Neuronal stem cell (in vitro differentiated cells): ENCODE measurements at regions not wholly inside any gene's neighbourhood (a gene's known extent, or its start where the extent isn't known, plus 50 kb on each side); places are given as distances from the start of the nearest gene placed in this dataset.
"Not testable (repeated sequence)": the region's sequence is repeated elsewhere in the genome, so short reads cannot be mapped to it uniquely, and the experiment has no call there.

Experiments used
- DNase-seq: peaks from one replicate; pipeline ENCODE4 v3.0.0-alpha.2; 2013; ENCODE audit warnings: low spot score
- H2AFZ ChIP-seq: one replicate; pipeline ENCODE4 v1.6.1; 2013; ENCODE audit warnings: mild to moderate bottlenecking, low read length, inconsistent platforms
- H2AK5ac ChIP-seq: 2 replicates; pipeline ENCODE4 v1.6.1; 2013; ENCODE audit warnings: low read depth, mild to moderate bottlenecking, inconsistent platforms, low read length, moderate library complexity, mixed read lengths
- H2BK120ac ChIP-seq: 2 replicates; pipeline ENCODE4 v1.6.1; 2013; ENCODE audit warnings: low read depth, mild to moderate bottlenecking, inconsistent platforms, low read length, moderate library complexity, mixed read lengths
- H2BK12ac ChIP-seq: one replicate; pipeline ENCODE4 v1.6.1; 2013; ENCODE audit warnings: low read length, inconsistent platforms
- H2BK15ac ChIP-seq: 2 replicates; pipeline ENCODE4 v1.6.1; 2013; ENCODE audit warnings: mild to moderate bottlenecking, low read length, inconsistent platforms, mixed read lengths
- H2BK5ac ChIP-seq: one replicate; pipeline ENCODE4 v1.6.1; 2013; ENCODE audit warnings: inconsistent platforms, mild to moderate bottlenecking, low read length, moderate library complexity
- H3K14ac ChIP-seq: one replicate; pipeline ENCODE4 v1.6.1; 2013; ENCODE audit warnings: low read length, inconsistent platforms
- H3K18ac ChIP-seq: 2 replicates; pipeline ENCODE4 v1.6.1; 2013; ENCODE audit warnings: low read length, inconsistent platforms
- H3K23ac ChIP-seq: 2 replicates; pipeline ENCODE4 v1.6.1; 2013; ENCODE audit warnings: low read depth, mild to moderate bottlenecking, mixed read lengths, low read length, inconsistent platforms; ENCODE audit not compliant: poor library complexity
- H3K27ac ChIP-seq: replicated peaks from 3 replicates; pipeline ENCODE4 v1.5.1; 2013; ENCODE audit warnings: low read length, inconsistent platforms
- H3K27me3 ChIP-seq, 3 experiments: 2 replicates each; pipeline ENCODE4 v1.6.1; 2013; ENCODE audit warnings: low read length in 3 of 3, mild to moderate bottlenecking in 2 of 3, inconsistent platforms in 1 of 3, low read depth in 1 of 3, mixed read lengths in 1 of 3, moderate library complexity in 1 of 3; ENCODE audit not compliant: control insufficient read depth in 3 of 3, insufficient read depth in 3 of 3
- H3K36me3 ChIP-seq, 2 donors: replicated peaks in 1 of 2; 2 replicates each; pipeline ENCODE4 v1.6.1; 2013; ENCODE audit warnings: low read length in 2 of 2; ENCODE audit not compliant: control insufficient read depth in 2 of 2, insufficient read depth in 2 of 2
- H3K4ac ChIP-seq: 2 replicates; pipeline ENCODE4 v1.6.1; 2013; ENCODE audit warnings: inconsistent platforms, mild to moderate bottlenecking, low read length, moderate library complexity
- H3K4me1 ChIP-seq, 2 donors: 1 replicate in 1 of 2; 2 replicates in 1 of 2; pipeline ENCODE4 v1.6.1; 2013; ENCODE audit warnings: low read length in 2 of 2, low read depth in 1 of 2; ENCODE audit not compliant: control insufficient read depth in 2 of 2, insufficient read depth in 1 of 2
- H3K4me2 ChIP-seq: one replicate; pipeline ENCODE4 v1.6.1; 2013; ENCODE audit warnings: mild to moderate bottlenecking, low read length, inconsistent platforms; ENCODE audit not compliant: insufficient read depth, poor library complexity, severe bottlenecking
- H3K4me3 ChIP-seq, 2 donors: 2 replicates each; pipeline ENCODE4 v1.5.1; 2013; ENCODE audit warnings: low read length in 2 of 2, mild to moderate bottlenecking in 2 of 2, inconsistent platforms in 1 of 2, moderate library complexity in 1 of 2
- H3K79me1 ChIP-seq: one replicate; pipeline ENCODE4 v1.6.1; 2013; ENCODE audit warnings: low read depth, mild to moderate bottlenecking, inconsistent platforms, low read length, moderate library complexity
- H3K9ac ChIP-seq: one replicate; pipeline ENCODE4 v1.6.1; 2013; ENCODE audit warnings: mild to moderate bottlenecking, low read depth, low read length, inconsistent platforms; ENCODE audit not compliant: poor library complexity
- H3K9me3 ChIP-seq, 2 donors: replicated peaks in 1 of 2; 2 replicates each; pipeline versions ENCODE3 to v1.6.1; 2013; ENCODE audit warnings: low read length in 2 of 2, mild to moderate bottlenecking in 2 of 2, inconsistent platforms in 1 of 2, low read depth in 1 of 2, mixed read lengths in 1 of 2, moderate library complexity in 1 of 2; ENCODE audit not compliant: control insufficient read depth in 2 of 2, insufficient read depth in 1 of 2
- H4K8ac ChIP-seq: one replicate; pipeline ENCODE4 v1.6.1; 2013; ENCODE audit warnings: low read depth, mild to moderate bottlenecking, inconsistent platforms, low read length, moderate library complexity
- H4K91ac ChIP-seq: one replicate; pipeline ENCODE4 v1.6.1; 2013; ENCODE audit warnings: low read length, low read depth, mild to moderate bottlenecking, inconsistent platforms; ENCODE audit not compliant: poor library complexity
- WGBS, 2 donors: extraction: QIAGEN DNeasy Blood & Tissue Kit; methylation state at CpG; one replicate each; pipeline ENCODE4 v1.1.7; 2013; ENCODE audit warnings: missing lambda C conversion rate in 2 of 2, mixed read lengths in 1 of 2; ENCODE audit not compliant: insufficient read length in 2 of 2, insufficient replicate concordance in 1 of 2; ENCODE audit errors: extremely low coverage in 2 of 2; 5-methylcytosine and 5-hydroxymethylcytosine counted together

- no peak overlapping the region for H4K8ac ChIP-seq
- H3K14ac ChIP-seq, result no peak overlapping the region
- no peak overlapping the region for H3K4me2 ChIP-seq
- H3K18ac ChIP-seq, result no peak overlapping the region
- H3K4me1 ChIP-seq, result peaks cover 0 to 2% of the 10 kb centered on the region in 2 donors
- no peak overlapping the region for H2AFZ ChIP-seq
- no peaks in the 10 kb centered on the region for H3K9me3 ChIP-seq
- H3K36me3 ChIP-seq, result no peaks in the 10 kb centered on the region
- no peak overlapping the region for H2BK12ac ChIP-seq
- DNase-seq, result no peak
- H3K4me3 ChIP-seq, result no peak overlapping the region
- no peak overlapping the region for H3K9ac ChIP-seq
- H3K79me1 ChIP-seq, result no peaks in the 10 kb centered on the region
- H2AK5ac ChIP-seq, result no peak overlapping the region
- no peak overlapping the region for H2BK120ac ChIP-seq
- no peak overlapping the region for H2BK15ac ChIP-seq
- no peaks in the 10 kb centered on the region for H3K27me3 ChIP-seq
- no peak overlapping the region for H2BK5ac ChIP-seq
- WGBS, 2 donors, result no CpG with 5 or more reads among the region's 3 CpGs
- H3K23ac ChIP-seq, result no peak overlapping the region
- H3K27ac ChIP-seq, result no peak overlapping the region
- no peak overlapping the region for H4K91ac ChIP-seq
- no peak overlapping the region for H3K4ac ChIP-seq
These were observed 59.7 kb upstream of the ZC3H15 start for GRCh38 chr2:186426153-186427016.

- not testable (repeated sequence) for H3K4ac ChIP-seq, H2BK12ac ChIP-seq, H2AFZ ChIP-seq, H3K14ac ChIP-seq, H3K79me1 ChIP-seq, H3K4me2 ChIP-seq, H3K4me3 ChIP-seq, H2AK5ac ChIP-seq, H3K9me3 ChIP-seq, H3K27me3 ChIP-seq, H3K18ac ChIP-seq, H2BK15ac ChIP-seq, H3K9ac ChIP-seq, H4K91ac ChIP-seq, H2BK120ac ChIP-seq, H3K4me1 ChIP-seq, H3K27ac ChIP-seq, DNase-seq, H3K23ac ChIP-seq, H3K36me3 ChIP-seq, H2BK5ac ChIP-seq, H4K8ac ChIP-seq
- no CpG with 5 or more reads among the region's 3 CpGs for WGBS, 2 donors
These were observed 59.1 kb upstream of the ZC3H15 start for GRCh38 chr2:186427017-186427350.

- DNase-seq, result no peak
- H3K18ac ChIP-seq, result no peak overlapping the region
- peaks cover 0 to 2% of the 10 kb centered on the region in 2 donors for H3K4me1 ChIP-seq
- H3K4ac ChIP-seq, result no peak overlapping the region
- H3K4me3 ChIP-seq, result no peak overlapping the region
- no peak overlapping the region for H3K9ac ChIP-seq
- no peak overlapping the region for H4K91ac ChIP-seq
- no peak overlapping the region for H2BK12ac ChIP-seq
- H2BK120ac ChIP-seq, result no peak overlapping the region
- H3K23ac ChIP-seq, result no peak overlapping the region
- H4K8ac ChIP-seq, result no peak overlapping the region
- H3K4me2 ChIP-seq, result no peak overlapping the region
- no peaks in the 10 kb centered on the region for H3K27me3 ChIP-seq
- H2AK5ac ChIP-seq, result no peak overlapping the region
- no peaks in the 10 kb centered on the region for H3K79me1 ChIP-seq
- H3K36me3 ChIP-seq, result no peaks in the 10 kb centered on the region
- no peak overlapping the region for H2BK5ac ChIP-seq
- WGBS, 2 donors, result no CpG with 5 or more reads among the region's 2 CpGs
- H2AFZ ChIP-seq, result no peak overlapping the region
- H2BK15ac ChIP-seq, result no peak overlapping the region
- no peaks in the 10 kb centered on the region for H3K9me3 ChIP-seq
- no peak overlapping the region for H3K27ac ChIP-seq
- no peak overlapping the region for H3K14ac ChIP-seq
These were observed 58.1 kb upstream of the ZC3H15 start for GRCh38 chr2:186427970-186428369.

GRCh38 chr2:186429104-186429503, 57.0 kb upstream of the ZC3H15 start:
- Histone ChIP-seq H2AK5ac (no peak overlapping the region), H3K18ac (no peak overlapping the region), H3K4me3 (no peak overlapping the region), H4K91ac (no peak overlapping the region), H3K14ac (no peak overlapping the region), H3K79me1 (no peaks in the 10 kb centered on the region), H3K27ac (no peak overlapping the region), H2AFZ (no peak overlapping the region), H3K4me1 (peaks cover 0 to 2% of the 10 kb centered on the region in 2 donors), H2BK120ac (no peak overlapping the region), H3K23ac (no peak overlapping the region), H4K8ac (no peak overlapping the region), H3K9me3 (no peaks in the 10 kb centered on the region), H3K27me3 (no peaks in the 10 kb centered on the region), H3K4ac (no peak overlapping the region), H3K36me3 (no peaks in the 10 kb centered on the region), H2BK5ac (no peak overlapping the region), H3K9ac (no peak overlapping the region), H3K4me2 (no peak overlapping the region), H2BK15ac (no peak overlapping the region), H2BK12ac (no peak overlapping the region)
- DNase-seq, result no peak
